ENCODE measurements at regions not wholly inside any gene's neighbourhood (a gene's known extent, or its start where the extent isn't known, plus 50 kb on each side); places are given as distances from the start of the nearest gene placed in this dataset.

GRCh38 chr3:193827040-193827669 is 234.1 kb downstream of the OPA1 start:
- Mint-ChIP-seq H3K27ac (peak overlapping the region; percentile 92), H3K9me3 (peaks cover 15% of the 10 kb centered on the region), H3K27me3 (no peaks in the 10 kb centered on the region), H3K36me3 (no peaks in the 10 kb centered on the region), H3K4me1 (ENCODE audit: unreplicated experiment) (peaks cover 67% of the 10 kb centered on the region), H3K4me3 (peak overlapping the region; percentile 50)
- TF ChIP-seq, protein P1, sequence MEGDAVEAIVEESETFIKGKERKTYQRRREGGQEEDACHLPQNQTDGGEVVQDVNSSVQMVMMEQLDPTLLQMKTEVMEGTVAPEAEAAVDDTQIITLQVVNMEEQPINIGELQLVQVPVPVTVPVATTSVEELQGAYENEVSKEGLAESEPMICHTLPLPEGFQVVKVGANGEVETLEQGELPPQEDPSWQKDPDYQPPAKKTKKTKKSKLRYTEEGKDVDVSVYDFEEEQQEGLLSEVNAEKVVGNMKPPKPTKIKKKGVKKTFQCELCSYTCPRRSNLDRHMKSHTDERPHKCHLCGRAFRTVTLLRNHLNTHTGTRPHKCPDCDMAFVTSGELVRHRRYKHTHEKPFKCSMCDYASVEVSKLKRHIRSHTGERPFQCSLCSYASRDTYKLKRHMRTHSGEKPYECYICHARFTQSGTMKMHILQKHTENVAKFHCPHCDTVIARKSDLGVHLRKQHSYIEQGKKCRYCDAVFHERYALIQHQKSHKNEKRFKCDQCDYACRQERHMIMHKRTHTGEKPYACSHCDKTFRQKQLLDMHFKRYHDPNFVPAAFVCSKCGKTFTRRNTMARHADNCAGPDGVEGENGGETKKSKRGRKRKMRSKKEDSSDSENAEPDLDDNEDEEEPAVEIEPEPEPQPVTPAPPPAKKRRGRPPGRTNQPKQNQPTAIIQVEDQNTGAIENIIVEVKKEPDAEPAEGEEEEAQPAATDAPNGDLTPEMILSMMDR (conservative IDR thresholded peaks at IDR 0.05) = no peak
- DNase-seq (ENCODE audit: extremely low spot score, unreplicated experiment) = no peak

GRCh38 chr3:193827871-193828270 is 234.9 kb downstream of the OPA1 start:
- no peak for DNase-seq (ENCODE audit: extremely low spot score, unreplicated experiment)
- Mint-ChIP-seq H3K4me3 (peak overlapping the region; percentile 3), H3K9me3 (peaks cover 10% of the 10 kb centered on the region), H3K27me3 (no peaks in the 10 kb centered on the region), H3K27ac (peak overlapping the region; percentile 92), H3K4me1 (ENCODE audit: unreplicated experiment) (peaks cover 61% of the 10 kb centered on the region), H3K36me3 (no peaks in the 10 kb centered on the region)
- TF ChIP-seq, protein P1 (conservative IDR thresholded peaks at IDR 0.05) = no peak

GRCh38 chr3:193828477-193828876 is 235.5 kb downstream of the OPA1 start:
- peaks cover 58% of the 10 kb centered on the region for H3K4me1 Mint-ChIP-seq (ENCODE audit: unreplicated experiment)
- TF ChIP-seq, protein P1 (conservative IDR thresholded peaks at IDR 0.05) = no peak
- no peaks in the 10 kb centered on the region for H3K36me3 Mint-ChIP-seq
- DNase-seq (ENCODE audit: extremely low spot score, unreplicated experiment) = no peak
- peaks cover 10% of the 10 kb centered on the region for H3K9me3 Mint-ChIP-seq
- no peaks in the 10 kb centered on the region for H3K27me3 Mint-ChIP-seq
- peak overlapping the region; percentile 53 for H3K4me3 Mint-ChIP-seq
- peak overlapping the region; percentile 92 for H3K27ac Mint-ChIP-seq

GRCh38 chr3:193829781-193830180 is 236.8 kb downstream of the OPA1 start:
- Mint-ChIP-seq H3K27me3 (no peaks in the 10 kb centered on the region), H3K36me3 (no peaks in the 10 kb centered on the region), H3K9me3 (peaks cover 4% of the 10 kb centered on the region), H3K4me3 (peak overlapping the region; percentile 29), H3K4me1 (ENCODE audit: unreplicated experiment) (peaks cover 56% of the 10 kb centered on the region), H3K27ac (peak overlapping the region; percentile 92)
- TF ChIP-seq, protein P1 (conservative IDR thresholded peaks at IDR 0.05) = no peak
- DNase-seq (ENCODE audit: extremely low spot score, unreplicated experiment) = no peak

DNA sequence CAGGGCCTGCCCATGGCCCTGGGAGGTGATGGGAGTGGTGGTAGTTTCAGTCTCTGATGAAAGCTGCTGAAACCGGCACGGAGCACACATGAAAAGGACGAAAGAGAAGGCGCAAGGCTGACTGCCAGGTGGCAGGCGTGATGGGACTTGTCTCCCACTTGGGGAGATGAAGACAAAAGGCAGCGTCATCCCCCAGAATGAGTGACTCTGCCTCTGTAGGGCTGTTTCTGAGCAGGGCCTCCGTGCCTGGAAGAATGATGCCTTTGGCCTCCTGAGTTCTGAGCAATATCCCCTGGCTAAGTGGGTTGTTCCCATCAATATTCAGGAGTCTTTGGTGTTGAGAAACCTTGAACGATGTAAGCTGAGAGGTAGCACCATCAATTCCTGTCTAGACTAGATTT is 237.8 kb downstream of the OPA1 start:
- Mint-ChIP-seq H3K4me3 (peak overlapping the region; percentile 45), H3K9me3 (no peaks in the 10 kb centered on the region), H3K27me3 (no peaks in the 10 kb centered on the region), H3K36me3 (no peaks in the 10 kb centered on the region), H3K27ac (peak overlapping the region; percentile 92), H3K4me1 (ENCODE audit: unreplicated experiment) (peaks cover 49% of the 10 kb centered on the region)
- TF ChIP-seq, protein P1 (conservative IDR thresholded peaks at IDR 0.05) = no peak
- DNase-seq (ENCODE audit: extremely low spot score, unreplicated experiment) = no peak
